ENCODE measurements at regions not wholly inside any gene's neighbourhood (a gene's known extent, or its start where the extent isn't known, plus 50 kb on each side); places are given as distances from the start of the nearest gene placed in this dataset.

DNA sequence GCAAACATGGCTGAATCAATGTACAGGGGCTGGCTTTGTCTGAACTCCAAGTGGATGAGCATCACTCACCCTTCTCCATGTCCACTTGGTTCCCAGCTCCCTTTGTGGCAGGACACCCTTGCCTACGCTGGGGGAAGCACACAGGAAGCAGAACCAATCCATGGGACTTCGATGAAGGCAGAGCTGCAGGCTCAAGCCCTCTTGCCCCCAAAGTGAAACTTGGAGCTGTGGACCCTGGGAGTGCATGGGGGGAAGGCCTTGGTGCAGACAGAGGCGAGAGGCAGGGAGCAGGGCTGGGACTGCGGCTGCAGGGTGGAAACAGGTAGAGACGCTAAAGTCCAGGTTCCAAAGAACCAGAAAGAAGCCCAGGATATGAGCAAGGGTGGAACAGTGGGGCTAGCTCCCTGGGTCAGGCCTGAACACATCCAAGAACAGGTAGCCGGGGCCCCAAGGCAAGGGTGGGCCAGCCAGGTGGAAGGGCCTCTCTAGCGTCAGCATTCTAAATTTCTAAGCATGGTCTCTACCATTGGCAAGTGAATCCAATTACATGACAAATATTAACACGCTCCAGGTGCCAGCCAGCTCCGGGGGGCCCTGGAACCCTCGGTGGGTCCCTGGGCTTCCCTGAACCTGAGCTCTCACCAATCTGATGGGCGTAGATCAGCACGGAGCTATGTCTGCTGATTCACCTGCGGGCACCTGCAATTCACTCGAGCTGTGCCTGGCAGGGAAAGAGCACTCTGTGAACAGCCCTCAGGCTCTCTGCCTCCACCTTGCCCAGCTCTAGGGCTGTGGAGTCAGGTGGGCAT lies 532.8 kb downstream of the BRD1 start:
- DNase-seq, result no peak

DNA sequence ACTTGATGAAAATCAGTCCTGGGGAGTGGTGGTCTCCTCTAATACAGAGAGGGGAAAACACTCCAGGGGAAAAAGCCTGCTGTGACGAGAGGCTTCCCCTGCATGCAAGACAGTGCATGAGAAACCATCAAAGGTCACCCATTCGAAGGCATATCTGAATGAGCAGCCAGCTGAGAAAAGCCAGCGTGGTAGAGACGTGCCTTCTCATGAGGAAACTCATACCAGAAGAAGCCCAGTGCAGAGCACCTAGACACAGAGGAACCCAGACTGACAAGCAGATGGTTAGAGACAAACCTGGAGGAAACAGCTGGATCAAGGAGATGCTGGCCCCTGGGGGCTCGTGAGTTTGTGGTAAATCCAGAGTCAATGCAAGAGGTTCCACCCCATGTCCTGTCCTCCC lies 534.8 kb downstream of the BRD1 start:
- no peak for DNase-seq

DNA sequence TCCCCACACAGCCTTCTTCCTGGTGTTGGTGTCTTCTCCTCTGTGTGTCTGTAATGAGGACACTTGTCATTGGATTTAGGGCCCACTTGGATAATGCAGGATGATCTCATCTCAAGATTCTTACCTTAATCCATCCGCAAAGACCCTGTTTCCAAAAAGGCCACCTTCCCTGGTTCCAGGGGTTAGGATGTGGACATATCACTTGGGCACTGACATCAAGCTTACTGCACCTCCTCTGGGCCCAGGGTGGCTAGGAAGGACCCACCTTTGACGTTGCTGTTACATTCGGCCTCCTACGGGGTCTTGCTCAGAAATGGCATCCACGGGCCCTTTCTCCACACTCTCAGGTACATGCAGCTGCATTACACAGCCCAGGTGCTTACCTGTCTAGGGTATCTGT lies 535.9 kb downstream of the BRD1 start:
- DNase-seq, result no peak

DNA sequence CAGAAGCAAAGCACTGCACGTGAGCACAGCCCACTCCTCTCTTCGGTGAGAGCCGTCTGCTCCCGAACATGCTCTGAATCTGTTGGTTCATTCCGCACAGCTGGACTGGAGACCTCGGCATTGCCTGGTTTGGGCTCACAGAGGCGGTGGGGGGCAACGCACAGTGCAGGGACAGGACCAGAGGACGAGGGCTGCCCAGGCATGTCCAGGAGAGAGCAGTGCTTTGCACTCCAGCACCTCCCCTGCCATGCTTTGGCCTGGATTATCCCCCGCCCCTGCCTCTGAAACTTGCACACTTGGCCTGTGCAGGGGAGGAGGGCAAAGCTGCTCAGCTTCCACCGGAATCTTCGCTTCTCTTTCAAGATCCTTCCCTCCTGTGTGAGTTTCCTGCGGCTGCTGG lies 536.5 kb downstream of the BRD1 start:
- no peak for DNase-seq

DNA sequence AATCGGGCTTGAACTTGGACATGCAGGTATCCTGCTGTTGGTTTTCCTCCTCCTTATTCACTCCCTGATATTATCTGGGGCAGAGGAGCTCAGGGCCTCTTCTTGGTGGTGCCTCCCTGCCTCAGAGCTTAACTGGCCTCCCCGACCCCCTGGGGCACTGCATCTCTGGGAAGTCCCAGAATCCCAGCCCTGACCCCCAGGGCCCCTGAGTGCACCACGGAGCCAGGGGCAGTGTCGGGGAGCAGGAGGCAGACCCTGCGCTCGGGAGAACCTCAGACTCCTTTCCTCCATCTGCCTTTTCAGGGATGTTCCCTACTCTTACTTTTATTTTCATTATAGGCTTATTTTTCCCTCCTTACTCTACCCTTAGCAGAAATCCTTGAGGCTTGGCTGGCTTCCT lies 537.0 kb downstream of the BRD1 start:
- no peak for DNase-seq

DNA sequence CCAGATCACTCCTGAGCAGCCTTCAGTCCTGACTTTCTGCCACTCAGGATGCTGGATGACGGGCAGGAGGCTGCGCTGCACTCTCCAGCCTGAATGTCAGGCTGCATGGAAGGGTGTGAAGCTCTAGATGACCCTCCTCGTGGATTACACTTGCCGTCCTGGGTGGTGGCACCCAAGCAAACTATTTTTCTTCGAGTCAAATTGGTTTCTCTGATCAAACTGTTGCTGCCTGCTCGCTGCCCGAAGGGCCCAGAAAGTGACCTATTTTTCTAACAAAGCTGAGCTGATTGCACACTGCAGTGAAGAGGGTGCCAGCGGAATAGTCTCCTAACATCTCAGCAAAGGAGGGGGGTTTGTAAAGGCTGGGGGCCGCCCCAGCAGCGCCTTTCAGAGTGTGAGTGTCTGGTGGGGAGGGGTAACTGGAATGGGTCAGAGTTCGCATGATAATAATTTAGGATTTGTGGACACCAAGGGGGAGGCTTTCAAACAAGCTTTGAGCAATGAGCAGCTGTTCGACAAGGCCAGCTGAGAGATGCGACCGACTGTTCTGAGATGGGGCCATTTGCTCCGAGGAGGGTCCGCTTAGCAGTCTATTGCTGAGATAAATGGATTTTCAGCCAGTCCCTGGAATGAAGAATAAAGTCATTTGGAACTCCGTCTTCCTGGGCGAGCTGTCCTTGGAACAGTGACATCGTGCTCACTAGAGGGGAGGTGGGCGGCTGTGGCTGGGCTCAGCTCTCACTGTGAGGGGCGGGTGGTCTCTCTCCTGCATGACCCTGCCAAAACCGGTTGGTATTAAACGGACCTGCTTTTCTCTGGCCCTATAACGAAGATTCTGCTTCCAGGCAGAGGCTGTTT lies 537.6 kb downstream of the BRD1 start:
- no peak for DNase-seq

DNA sequence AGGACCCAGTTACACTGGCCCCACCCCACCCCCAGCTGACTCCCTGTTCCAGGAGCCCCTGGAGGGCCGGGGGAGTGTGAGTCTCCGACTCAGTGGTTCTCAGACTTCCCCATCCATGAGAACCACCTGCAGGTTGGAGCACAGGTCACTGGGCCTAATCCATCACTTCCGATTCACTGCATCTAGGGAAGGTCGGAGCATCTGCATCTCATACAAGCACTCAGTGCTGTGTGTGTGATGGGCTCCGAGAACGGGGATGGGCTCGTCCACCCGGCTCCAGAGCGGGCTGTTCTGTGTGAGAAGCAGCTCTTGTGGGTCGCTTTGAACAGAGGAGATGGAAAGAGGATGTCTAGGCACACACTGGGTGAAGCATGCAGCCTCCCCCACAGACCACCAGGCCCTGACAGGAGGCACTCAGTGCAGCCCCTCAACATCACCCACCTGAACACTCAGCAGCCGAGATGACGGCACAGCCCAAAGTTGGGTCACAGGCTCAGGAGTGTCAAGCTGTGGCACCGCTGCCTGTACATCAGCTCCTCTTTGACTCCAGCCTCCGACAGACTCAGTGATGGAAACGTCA lies 541.4 kb downstream of the BRD1 start:
- no peak for DNase-seq

DNA sequence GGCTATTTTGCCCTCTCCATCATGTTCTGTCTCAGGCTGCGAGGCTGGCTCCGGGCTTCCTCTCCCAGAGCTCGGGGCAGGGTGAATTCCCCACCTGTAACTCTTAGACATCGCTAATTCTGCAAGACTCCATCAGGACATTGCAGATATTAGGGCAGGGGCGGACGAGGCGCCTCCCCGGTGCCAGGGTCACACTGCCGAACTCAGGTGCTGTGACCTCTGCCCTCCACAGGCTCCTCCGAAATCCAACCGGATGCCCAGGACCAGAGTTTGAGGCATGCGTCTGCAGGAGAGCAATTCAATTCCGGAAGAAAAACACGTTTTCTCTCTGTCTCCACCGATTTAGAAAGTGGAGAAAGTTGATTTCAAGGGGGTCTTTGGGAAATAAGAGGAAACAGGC lies 542.7 kb downstream of the BRD1 start:
- no peak for DNase-seq

DNA sequence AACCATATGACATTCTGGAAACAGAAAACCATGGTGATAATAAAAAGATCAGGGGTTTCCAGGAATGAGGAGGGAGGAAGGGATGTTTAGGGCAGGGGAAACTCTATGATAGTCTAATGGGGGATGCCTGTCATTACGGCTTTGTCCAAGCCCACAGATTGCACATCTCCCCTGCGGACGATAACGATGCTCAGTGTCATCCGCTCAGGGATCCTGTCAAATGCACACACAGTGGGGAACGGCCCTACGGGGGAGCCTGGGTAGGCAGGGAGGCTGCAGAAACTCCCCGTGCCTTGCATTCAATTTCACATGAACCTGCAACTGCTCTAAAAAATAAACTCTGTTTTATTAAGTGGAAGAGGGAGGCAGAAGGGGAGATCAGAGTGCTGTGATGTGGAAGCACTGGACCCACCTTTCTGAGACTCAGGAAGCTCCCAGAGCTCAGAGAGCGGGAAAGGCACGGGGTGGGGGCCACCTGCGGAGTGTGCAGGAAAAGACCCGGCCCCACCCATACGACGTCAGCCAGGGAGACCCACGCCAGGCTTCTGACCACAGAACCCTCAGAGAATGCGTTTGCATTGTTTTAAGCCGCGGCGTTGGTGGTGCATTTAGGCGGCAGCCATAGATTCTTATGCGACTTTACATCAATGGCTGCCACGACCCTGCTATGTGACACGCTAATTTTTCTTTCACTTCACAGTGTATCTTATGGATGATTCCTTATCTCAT lies 543.5 kb downstream of the BRD1 start:
- no peak for DNase-seq

DNA sequence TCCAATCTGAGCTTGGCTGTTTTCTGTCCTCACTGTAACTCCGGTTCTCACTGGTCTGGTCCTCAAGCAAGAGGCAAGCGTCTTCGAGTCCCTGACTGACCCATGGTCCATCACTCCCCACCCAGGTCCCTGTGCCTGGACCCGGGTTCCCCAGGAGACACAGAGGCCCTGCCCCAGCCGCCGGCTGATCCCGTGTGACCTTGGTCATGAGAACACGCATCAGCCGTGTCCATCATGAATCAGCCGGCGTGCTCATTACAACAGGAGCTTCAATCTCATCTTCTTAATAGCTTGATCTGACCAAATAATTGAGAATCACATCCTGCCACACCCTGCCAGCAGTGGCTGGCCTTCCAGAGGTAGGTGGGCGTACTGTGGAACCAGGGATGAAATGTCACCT lies 545.1 kb downstream of the BRD1 start:
- no peak for DNase-seq

DNA sequence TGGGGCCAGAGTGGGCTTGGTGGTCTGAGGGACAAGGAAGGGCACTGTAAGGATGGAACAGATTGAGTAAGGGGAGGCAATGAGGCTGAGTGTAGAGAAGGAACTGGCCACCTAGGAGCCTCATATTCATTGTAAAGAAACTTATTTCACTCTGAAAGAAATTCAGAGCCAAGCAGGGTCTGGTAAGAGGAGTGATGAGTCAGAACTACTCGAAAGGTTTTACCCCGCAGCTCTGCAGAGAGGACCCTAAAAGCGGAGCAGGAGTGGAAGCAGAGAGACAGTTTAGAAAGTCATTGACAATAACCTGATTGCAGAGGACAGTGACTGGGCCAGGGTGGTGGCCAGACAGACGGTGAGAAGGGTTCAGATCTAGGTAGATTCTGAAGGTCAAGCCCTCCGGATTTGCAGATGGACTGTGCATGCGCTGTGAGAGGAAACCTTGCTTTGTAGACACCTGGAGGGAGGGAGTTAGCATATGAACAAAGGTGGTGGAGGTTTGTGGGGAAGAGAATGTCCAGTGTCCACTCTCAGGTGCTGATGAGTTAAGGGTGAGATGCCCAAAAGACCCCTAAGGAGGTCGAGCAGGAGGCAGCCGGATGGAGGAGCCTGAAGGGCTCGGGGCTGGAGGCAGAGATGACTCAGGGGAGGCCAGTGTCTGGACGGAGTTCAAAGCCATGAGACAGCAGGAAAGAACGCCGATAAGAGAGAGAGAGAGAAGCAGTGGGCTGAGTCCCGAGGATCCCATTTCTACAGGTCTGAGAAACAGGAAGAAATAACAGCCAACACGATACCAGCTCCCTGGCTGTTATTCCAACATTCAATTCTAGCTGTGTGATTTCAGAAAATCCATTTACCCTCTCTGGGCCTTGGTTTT lies 546.0 kb downstream of the BRD1 start:
- DNase-seq, result no peak

DNA sequence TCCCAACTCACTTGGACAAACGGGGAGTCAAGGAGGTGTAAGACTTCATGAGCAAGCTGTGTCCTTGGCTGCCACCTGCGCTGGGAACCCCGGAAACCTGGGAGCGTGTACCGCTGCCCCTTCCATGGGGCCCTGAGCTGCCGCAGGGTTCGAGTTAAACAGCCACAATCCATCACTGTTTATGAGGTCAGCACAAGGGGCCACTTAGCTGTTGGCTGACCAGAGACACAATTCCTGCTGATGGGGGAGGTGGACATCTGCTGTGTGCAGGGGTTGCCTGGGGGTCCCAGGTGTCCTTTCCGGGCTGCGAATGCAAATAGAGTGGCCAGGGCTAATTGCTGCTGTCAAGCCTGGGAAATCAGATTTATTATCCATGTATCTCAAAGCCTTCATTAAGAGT lies 549.3 kb downstream of the BRD1 start:
- no peak for DNase-seq

DNA sequence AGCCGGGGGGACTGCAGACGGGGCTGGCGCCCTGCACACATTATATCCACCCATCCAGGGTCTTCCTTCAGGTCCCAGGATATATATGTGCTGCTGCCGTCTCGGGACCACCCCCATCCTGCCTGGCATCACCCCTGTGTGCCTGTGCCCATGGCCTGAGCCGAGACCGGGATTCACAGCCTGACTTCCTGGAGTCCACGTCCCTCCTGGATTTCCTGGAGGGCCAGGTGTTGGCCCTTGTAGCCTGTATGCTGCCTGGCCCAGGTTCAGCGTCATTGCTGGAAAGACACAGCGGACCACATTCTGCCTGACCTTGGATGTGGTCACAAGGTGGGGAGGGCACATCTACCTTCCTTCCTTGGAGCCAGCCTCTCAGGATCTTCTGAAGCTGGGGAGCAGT lies 551.1 kb downstream of the BRD1 start:
- no peak for DNase-seq

DNA sequence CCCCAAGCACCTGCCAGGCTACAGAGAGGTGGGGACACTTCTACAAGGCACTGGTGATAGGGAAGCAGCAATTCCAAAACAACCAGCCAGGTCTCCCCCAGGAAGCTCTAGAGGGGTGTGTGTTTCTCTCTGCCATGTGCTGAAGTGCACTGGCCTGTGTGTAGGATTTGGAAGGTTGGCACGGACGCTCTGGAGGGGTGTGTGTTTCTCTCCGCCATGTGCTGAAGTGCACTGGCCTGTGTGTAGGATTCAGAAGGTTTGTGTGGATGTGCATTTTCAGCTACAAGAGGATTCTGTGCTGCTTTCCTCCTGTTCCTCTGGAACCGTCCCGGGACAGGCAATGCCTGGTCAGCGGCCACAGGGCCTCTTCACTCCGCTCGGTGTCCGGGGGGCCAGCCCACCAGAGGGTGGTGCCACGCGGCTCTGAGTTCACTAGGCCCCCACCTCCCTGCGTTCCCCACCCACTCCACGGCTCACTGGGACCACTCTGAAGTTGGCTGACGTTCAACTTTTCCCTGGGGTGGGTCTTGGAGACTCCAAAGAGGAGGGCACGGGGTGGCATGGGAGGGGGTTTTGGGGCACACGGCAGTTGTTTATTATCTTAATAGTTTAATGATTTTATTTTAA lies 552.8 kb downstream of the BRD1 start:
- no peak for DNase-seq

DNA sequence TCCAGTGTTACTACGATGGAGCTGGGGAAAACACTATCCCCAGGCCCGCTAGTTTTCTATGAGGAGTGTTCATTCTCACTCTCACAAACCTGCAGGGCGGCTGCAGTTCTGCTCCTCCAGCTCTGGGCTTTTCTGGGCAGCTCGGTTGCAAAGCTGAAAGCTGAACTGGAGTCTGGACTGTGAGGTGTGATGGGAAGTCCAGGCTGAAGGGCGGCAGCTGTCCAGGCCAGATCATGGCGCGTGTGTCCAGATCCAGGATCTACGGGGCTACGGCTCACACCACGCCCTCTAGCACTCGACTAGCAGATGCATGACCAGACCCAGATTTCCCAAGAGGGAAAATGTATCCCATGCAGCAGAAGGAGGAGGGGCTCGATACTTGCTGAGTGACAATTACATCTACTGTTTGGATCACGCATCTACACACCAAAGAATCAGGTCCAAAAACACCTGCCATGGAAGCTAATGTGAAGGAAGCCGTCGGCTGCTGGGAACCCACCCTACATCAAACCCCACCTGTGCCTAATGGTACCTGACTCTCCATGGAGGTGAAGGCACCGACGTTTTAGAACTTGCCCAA lies 555.0 kb downstream of the BRD1 start:
- no peak for DNase-seq

DNA sequence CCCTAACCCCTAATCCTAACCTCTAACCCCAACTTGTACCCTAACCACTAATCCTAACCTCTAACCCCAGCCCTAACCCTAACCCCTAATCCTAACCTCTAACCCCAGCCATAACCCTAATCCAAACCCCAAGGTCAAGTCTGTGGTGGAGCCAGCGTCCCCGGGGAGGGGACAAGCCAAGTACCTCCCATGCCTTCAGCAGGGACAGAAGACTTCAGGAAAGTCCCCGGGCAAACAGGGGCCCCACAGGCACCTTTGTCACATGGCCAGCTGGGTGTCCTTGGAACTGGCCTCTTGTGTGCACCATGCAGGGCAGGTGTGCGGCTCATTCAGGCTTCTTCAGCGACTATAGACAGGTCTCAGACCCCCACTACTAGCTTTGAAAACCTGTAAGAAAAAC lies 555.8 kb downstream of the BRD1 start:
- no peak for DNase-seq

DNA sequence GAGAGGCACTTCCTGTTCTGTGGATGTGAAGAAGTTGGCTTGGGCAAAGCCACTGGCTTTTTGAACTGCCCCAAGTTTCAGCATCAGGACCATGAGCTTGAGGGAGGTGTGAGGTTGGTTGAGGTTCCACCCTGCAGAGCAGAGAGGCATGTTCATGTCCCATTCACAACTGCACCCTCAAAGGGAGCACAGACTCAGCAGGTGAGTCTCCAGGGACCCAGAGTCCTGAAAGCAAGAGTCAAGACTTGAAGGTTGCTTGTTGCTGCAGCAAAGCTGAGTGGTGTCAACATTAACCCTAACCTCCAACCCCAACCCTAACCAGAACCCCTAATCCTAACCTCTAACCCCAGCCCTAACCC lies 556.3 kb downstream of the BRD1 start:
- no peak for DNase-seq

DNA sequence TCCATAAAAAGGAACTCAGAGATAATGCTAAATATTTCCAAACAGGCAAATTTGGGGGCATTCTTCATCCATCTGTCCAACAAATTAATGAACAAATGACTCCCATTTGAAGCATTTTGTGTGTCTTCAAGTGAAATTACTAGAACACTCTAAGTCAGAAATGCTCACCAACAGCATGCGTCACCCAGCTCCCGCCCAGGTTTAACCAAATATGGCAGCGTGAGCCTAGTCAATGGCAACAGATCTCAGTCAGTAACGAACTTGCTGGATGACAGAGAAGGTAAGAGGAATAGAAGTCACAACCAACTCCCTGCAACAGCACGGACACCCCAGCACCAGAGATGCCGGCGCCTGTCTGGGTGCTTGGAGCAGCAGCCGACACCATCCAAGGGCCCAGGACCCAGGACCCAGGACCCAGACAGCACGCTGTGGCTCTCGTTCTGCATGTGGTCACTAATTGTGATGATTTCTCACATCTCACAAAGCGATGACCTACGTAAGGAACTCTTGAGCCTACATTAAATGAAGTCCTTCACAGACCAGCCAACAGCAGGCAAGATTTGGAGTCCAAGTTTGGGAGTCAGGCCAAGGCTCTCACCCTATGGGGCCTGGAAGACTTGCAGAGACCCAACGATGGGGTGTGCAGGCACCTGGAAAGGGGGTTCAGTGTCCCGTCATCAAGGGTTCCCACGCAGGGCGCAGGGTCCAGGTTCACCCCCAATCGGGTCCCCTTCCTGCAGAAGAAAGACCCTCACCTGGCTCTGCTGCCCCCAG lies 556.9 kb downstream of the BRD1 start:
- no peak for DNase-seq

DNA sequence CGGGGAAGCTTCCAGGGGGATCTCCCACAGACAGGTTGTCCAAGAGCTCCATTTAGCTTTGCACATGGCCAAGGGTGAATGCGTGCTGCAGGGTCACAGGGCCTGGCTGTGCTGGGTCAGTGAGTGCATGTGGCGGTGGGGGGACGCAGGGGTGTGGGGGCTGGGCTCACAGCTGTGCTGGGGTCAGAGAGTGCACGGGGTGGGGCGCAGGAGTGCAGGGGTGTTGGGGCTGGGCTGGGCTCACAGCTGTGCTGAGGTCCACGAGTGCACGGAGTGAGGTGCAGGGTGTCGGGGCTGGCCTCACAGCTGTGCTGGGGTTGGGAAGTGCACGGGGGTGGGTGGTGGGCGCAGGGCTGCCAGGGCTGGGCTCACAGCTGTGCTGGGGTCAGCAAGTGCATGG lies 557.7 kb downstream of the BRD1 start:
- DNase-seq, result no peak

DNA sequence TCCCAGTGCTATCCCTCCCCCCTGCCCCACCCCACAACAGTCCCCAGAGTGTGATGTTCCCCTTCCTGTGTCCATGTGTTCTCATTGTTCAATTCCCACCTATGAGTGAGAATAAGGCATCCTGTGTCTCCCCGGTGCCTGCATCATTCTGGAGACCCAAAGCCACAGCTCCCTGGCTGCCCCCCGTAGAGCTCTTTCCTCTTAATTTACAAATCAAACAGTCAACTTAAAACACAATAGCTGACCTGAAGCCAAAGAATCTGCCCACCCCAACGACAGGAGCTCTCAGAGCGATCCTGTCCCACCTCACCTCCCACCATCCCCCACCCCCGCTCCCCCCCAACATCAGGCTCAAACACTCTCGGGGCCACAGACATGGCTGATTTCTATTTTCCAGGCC lies 558.3 kb downstream of the BRD1 start:
- no peak for DNase-seq

DNA sequence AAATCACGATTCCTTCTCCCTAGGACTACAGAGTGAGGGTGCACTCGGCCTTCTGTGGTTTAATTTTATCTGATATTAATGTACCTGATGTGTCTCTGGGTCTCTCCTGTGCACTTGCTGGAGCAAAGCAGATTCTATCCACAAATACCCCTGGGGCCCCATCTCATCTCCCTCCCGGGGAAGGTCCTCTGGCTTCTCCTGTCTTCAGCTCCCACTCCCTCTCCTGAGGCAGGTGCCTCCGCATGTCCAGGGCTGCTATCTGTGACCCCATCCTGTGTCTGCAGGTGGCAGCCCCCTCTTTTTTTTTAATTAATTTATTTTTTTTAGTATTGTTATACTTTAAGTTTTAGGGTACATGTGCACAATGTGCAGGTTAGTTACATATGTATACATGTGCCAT lies 558.7 kb downstream of the BRD1 start:
- no peak for DNase-seq

All from CD4-positive, alpha-beta T cell treated with Interleukin-1 beta for 1 hour (primary cell).